SU-DHL-6 (cell line): ENCODE measurements at regions not wholly inside any gene's neighbourhood (a gene's known extent, or its start where the extent isn't known, plus 50 kb on each side); places are given as distances from the start of the nearest gene placed in this dataset.

Source experiments
- EZH2phosphoT487 ChIP-seq: fragments of 200-600 bp; sonication (generic), shearing (Covaris generic); conservative IDR thresholded peaks from 2 replicates; pipeline ENCODE4 v1.6.1; 2018; ENCODE audit warnings: mild to moderate bottlenecking, antibody characterized with exemption, low read length, moderate library complexity, mixed read lengths
- TF ChIP-seq, protein P1 (sequence below): fragments of 200-600 bp; sonication (generic); IDR thresholded peaks from one replicate; pipeline ENCODE4 v1.5.1; 2017; ENCODE audit warnings: antibody characterized with exemption, mild to moderate bottlenecking, low read length, moderate library complexity; ENCODE audit not compliant: insufficient read depth, poor library complexity, severe bottlenecking

DNA sequence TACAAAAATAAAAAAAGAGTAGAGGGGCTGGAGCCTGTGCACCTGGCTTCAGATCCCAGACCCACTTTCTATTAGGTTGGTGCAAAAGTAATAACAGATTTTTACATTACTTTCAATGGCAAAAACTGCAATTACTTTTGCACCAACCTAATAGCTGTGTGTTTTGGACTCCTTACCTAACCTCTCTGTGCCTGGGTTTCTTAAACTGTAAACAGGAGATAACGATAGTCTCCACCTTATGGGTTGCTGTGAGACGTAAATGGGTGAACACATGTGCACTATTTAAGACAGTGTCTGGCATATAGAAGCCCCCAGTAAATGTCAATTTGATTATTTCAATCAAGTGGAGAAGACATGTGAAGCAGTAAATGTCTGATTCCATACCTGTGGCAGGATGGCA is 89.7 kb downstream of the TFAP2C start:
- TF ChIP-seq, protein P1, sequence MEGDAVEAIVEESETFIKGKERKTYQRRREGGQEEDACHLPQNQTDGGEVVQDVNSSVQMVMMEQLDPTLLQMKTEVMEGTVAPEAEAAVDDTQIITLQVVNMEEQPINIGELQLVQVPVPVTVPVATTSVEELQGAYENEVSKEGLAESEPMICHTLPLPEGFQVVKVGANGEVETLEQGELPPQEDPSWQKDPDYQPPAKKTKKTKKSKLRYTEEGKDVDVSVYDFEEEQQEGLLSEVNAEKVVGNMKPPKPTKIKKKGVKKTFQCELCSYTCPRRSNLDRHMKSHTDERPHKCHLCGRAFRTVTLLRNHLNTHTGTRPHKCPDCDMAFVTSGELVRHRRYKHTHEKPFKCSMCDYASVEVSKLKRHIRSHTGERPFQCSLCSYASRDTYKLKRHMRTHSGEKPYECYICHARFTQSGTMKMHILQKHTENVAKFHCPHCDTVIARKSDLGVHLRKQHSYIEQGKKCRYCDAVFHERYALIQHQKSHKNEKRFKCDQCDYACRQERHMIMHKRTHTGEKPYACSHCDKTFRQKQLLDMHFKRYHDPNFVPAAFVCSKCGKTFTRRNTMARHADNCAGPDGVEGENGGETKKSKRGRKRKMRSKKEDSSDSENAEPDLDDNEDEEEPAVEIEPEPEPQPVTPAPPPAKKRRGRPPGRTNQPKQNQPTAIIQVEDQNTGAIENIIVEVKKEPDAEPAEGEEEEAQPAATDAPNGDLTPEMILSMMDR: no peak
- TF ChIP-seq EZH2phosphoT487: no peak
